GM21576 (cell line): ENCODE measurements at regions not wholly inside any gene's neighbourhood (a gene's known extent, or its start where the extent isn't known, plus 50 kb on each side); places are given as distances from the start of the nearest gene placed in this dataset.

ENCODE experiments used
- ATAC-seq: cut with Tn5 transposase; IDR thresholded peaks from one replicate; pipeline ENCODE4 v1.9.1; 2021; ENCODE audit warnings: mild to moderate bottlenecking, moderate library complexity; ENCODE audit not compliant: unreplicated experiment

GRCh38 chr6:163720460-163721235 lies 306.1 kb downstream of the QKI start:
- no peak for ATAC-seq

DNA sequence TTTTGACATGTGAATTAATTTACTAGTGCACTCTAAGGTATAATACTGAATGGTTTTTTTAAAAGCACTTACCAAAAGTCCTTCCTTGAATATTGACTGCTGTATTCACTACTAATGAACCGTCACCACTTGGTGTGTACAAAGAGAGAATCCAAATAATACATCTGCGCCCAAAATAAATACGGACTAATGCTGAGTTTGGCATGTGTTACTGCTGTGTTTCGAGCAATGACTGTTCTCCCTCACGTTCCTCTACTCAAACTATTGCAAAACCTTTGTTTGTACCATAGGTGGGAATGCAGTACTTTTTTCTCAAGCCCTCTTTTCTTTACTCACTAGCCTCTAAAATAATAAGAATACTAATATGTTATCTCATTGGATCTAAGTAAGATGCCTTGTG lies 305.5 kb downstream of the QKI start:
- no peak for ATAC-seq

DNA sequence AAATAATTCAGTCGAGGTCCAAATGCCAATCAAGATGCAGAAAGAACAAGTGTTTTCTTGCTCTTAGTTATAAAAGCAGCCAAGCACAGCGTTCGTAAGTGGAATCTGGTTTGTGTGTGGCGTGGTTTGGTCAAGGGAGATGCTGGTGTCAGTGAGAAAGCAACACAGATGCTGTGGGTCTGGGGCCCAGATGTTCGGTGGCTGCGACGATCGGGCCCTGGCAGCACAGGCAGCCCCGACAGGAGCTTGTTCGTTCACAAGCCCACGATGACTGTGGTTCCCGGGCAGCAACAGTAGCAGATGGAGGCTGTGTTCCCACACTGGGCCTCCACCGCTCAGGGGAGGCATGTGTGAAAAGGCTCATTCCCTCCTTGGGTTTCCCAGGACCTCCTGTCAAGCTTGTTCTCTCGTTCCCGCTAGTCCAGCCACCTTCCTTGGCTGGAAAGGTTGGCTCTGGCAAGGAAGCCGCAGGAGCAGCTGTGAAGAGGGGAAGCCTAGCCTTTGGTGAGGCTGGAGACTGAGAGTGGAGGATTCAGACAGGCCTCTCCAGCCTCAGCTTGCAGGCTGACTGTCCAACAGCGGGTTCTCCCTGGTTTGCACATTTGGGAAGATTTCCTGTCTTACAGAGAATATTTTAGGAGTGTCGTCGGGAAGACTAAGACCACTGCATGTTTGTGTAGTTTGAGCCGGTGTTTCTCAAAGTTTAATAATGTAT lies 304.7 kb downstream of the QKI start:
- no peak for ATAC-seq

DNA sequence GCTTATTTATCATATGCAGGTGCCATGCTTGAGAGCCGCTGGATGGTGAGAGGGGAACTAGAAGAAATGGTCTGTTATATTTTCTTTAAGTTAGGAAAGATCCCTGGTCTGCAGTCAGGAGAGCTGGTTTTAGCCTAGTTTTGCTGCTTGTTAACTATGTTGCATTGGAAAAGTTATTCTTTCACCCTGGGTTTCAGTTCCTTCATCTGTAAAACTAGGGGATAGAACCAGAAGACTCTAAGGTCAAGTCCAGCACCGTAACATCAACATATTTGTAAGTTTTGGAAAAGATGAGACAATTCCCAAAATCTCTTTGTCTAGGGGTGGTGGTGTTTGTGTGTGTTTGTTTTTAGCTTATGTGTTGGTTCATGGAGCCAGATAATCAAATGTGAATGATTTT lies 304.0 kb downstream of the QKI start:
- no peak for ATAC-seq

- ATAC-seq, result no peak
These were observed 302.7 kb downstream of the QKI start for GRCh38 chr6:163717106-163717764.

- no peak for ATAC-seq
These were observed 302.2 kb downstream of the QKI start for GRCh38 chr6:163716690-163717089.

DNA sequence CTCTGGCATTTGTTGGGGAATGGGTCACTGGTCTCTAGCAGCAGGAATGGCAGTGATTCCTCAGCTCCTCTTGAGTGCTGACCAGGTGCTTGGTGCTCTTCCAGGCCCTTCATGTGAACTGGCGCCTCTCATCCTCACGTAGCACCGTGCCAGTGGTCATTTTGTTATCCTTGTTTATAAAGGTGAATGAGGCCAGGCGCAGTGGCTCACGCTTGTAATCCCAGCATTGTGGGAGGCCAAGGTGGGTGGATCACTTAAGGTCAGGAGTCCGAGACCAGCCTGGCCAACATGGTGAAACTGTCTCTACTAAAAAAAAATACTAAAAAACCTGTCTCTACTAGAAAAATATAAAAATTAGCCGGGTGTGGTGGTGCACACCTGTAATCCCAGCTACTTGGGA lies 301.3 kb downstream of the QKI start:
- ATAC-seq, result no peak

DNA sequence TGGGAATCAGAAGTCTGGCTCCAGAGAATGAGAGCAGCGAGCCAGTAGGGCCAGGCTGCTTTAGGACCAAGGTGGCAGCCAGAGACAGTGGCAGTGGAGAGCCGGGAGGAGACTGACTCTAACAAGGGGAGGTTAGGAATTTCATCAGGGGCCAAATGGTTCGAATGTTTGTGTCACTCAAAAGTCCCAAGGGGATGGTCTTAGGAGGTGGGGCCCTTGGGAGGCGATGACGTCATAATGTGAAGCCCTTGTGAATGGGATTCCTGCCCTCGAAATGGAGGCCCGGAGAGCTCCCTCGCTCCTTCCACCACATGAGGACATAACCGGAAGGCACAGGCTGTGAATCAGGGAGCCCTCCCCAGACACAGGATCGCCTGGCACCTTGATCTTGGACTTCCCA lies 299.7 kb downstream of the QKI start:
- no peak for ATAC-seq

GRCh38 chr6:163712981-163713380 lies 298.5 kb downstream of the QKI start:
- ATAC-seq, result no peak

DNA sequence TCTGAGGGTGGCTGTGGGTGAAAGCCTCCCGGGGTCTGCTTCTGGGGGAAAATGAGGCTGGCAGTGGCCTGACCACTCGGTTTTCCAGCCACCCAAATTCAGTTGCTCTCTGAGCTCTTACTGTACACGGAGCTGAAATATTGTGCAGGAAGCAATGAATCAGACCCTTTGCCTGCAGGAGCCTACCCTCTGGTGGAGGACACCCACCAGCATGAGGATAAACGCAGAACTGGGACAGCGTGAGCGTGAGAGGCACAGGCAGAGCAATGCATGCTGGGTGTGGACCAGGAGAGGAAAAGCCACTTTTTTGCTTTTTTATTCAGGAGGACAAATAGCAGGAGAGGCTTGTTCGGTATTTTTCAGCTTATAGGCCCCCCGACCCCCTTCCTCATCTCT lies 298.0 kb downstream of the QKI start:
- ATAC-seq, result no peak

- ATAC-seq, result peak; percentile 38
These were observed 297.4 kb downstream of the QKI start for GRCh38 chr6:163711615-163712565.

- no peak for ATAC-seq
These were observed 296.3 kb downstream of the QKI start for GRCh38 chr6:163710532-163711470.

DNA sequence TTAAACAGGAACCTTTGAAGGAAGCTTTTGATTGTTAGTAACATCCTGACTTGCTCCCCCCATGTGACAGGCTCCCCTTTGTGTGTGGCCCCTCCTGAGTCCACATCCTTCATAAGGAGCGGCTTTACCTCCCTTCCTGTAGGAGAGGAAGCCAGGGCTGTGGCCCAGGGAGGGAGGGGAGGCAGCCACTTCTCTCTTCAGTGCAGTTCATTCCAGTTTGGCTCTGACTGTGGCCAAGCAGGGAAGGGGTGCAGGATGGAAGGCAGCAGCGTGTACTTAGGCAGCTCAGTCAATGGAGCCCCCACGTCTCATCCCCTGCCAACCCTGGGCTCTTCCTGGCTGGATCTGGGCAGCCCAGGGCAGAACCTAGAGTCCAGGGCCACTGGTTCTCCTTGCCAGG lies 295.2 kb downstream of the QKI start:
- no peak for ATAC-seq

DNA sequence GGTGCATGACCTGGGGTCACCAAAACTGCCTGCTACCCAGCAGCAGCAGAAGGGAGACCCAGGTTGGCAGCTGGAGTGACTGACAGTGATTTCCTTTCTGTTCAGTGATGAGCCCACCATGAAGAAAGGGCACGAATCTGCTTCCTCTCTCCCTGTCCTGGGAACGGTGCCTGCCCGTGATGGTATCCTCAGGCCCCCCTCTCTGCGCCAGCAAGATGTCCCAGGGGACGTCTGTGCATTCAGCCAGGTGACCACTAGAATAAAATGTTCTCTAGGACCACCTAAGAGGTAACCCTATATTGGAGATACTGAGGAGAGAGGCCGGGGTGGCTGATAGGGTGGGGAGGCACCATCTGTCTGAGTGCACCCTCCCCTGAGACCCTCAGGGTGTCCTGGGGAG lies 294.7 kb downstream of the QKI start:
- no peak for ATAC-seq

GRCh38 chr6:163708466-163708865 lies 293.9 kb downstream of the QKI start:
- ATAC-seq, result peak; percentile 45

DNA sequence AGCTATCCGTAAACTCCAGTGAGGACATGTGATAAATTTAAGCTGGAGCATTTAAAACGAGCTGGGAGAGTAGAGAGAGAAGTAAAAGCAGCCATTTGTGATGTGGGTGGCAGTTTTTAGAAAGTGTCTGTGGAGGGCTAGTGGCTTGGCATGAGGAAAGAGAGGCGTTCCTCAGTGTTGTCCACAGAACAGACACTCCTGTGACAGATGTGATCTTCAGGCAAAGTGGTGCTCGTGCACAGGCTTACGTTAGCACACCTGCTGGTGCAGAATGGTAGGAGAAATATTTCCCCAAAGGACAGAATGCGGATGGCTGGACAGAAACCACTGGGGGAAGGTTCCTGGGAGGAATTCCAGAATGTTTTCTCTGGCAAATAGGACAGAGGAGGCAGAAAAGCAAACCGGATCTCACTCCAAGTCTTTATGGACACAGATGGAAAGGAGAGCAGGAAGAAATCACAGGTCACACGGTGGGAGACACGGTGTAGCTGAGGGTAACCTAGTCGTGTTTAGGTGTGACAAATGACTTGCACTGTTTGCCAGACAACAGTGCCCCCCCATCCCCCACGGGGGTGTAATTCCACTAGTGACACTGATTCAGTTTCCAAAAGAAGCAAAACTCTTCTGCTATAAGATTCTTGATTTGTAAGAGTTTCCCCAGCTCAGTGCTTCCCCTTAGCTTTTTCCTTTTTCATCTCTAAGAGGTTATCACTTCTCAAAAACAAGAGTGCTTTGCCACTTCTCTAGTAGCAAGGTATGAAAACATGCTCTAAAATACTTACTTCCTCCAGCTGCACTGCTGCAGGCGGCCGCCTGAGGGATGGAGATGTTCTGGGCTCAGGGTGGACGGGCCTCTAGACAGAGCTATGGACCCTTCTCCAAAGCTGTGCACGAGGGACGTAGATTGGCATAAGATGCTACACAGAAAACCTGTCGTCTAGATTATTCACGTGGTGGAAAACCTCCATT lies 293.2 kb downstream of the QKI start:
- ATAC-seq, result peak; percentile 47

GRCh38 chr6:163706500-163707087 lies 292.1 kb downstream of the QKI start:
- ATAC-seq, result no peak

DNA sequence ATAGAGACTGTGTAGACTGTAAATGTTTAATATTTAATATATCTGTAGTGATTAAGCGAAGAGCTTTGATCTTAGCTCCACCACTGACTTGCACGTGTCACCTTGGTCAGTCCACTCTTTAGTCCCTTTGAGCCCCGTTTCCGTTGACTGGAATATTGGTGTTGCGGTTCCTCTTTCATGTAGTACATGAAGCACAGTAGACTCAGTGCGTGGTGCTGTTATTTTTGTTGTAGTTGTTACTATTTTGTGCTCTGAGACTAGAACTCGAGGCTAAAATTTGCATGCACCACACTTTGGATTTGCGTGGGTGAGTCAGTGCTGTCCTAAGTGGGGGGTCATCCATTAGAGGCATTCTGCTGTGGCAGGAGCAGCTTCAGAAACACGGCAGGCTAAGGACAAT lies 291.4 kb downstream of the QKI start:
- ATAC-seq, result peak; percentile 55
